NCI-H446 (cell line): ENCODE measurements at regions not wholly inside any gene's neighbourhood (a gene's known extent, or its start where the extent isn't known, plus 50 kb on each side); places are given as distances from the start of the nearest gene placed in this dataset.
A peak's percentile ranks its signal among the peaks of the same experiment; 100 is the strongest.

Experiments used
- DNase-seq, 2 experiments: peaks; one replicate each; lab custom pipeline; 2025; lab: John Stamatoyannopoulos, UW

DNA sequence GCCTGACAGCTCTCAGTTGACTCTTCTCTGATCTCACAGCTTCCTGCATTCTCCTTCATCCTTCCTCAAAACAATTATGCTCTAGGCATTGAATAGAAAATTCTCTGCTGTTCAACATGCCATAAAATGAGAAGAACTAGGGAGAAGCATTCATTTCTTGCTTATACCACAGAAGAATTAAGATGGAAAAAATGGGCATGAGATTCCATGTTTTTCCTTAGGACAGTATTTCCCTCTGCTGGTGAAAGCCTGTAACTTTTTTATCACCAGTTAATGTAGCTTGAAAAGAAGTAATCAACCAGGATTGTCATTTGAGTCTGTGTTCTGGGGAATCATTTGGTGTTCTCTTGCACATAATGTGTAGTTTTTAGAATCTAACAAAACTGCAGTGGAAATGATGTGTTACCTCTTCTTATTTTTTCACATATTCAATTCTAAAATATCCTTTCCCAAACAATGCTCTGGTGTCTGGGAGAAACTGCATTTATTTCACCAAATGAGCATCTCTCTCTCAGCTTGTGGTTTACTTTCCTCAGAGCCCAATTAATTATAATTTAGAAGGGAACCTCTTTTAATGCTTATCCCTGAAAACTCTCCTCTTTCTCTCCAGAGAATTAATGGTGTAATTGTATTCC is 92.8 kb upstream of the DCBLD2 start:
- DNase-seq = peak in 1 of 2 experiments; percentile 56

- no peak for DNase-seq
Observed at GRCh38 chr3:98991393-98991792, 89.9 kb upstream of the DCBLD2 start.

- DNase-seq = no peak
Observed at GRCh38 chr3:98990657-98991056, 89.2 kb upstream of the DCBLD2 start.

- DNase-seq = peak in 1 of 2 experiments; percentile 26
Observed at GRCh38 chr3:98986073-98986472, 84.6 kb upstream of the DCBLD2 start.

- DNase-seq = peak in 1 of 2 experiments; percentile 21
Observed at GRCh38 chr3:98985431-98985830, 83.9 kb upstream of the DCBLD2 start.

GRCh38 chr3:98984024-98984423 is 82.5 kb upstream of the DCBLD2 start:
- no peak for DNase-seq

GRCh38 chr3:98982351-98982750 is 80.9 kb upstream of the DCBLD2 start:
- DNase-seq = no peak

DNA sequence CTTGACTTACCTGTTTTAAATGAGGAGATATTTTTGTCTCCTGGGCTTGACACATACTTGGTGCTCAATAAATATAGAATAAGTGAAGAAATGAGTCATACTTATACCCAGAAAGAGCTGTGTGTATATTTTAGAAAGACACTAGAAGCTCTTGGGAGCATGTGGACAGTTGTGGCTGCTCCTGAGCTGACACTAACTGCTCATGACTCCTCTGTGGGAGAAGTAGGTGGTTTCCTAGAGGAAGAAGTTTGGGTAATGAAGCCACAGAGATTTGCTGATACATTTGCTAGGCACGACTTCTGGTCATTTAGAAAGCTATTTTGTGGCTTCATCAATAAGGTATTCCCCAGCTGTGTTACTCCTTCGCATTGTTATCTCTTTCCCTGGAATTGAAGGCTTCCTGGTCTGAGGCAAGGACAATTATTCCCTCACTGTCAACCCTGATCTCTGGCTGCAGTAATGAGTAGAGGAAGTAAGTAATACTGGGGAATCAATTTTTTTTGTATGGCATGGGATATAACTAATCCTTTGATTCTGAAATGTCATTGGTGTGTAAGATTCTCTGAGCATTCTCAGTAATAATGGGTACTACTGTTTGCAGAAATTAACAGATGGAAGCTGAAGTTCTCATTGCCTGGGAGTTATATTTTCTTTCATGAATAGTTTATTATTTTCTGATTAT is 79.6 kb upstream of the DCBLD2 start:
- no peak for DNase-seq

GRCh38 chr3:98979296-98979695 is 77.8 kb upstream of the DCBLD2 start:
- DNase-seq = no peak

DNA sequence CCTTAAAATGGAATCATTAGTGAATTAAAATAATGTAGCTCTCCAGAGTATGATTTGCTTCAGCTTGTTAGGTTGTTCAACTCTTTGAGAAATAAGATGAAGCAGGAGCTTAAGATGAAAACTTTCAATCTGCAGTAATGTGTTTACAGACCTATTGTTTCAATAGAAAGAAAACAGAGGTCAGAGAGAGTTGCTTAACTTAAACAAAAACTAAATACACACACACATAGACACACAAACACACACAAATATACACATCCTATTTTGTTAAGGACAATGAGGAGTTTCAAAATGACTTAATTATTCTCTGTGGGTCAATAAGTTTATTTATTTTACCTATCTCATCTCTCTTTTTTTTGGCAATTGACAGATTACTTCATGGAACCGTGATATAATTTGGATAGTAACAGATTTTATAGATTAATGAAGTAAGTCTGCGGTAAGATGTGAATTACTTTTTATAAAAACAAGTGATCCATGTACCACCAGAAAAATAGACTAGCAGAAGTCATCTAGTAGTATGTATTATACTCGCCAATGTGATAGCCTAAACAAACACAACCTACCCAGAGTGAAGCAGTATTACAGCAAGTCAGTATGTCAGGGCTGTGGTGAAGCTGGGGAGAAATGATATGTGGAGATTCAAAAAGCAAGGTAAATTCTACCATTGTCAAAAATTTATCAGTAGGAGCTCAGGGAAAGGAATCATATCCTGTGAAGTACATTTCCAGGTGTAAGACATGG is 76.7 kb upstream of the DCBLD2 start:
- no peak for DNase-seq

DNA sequence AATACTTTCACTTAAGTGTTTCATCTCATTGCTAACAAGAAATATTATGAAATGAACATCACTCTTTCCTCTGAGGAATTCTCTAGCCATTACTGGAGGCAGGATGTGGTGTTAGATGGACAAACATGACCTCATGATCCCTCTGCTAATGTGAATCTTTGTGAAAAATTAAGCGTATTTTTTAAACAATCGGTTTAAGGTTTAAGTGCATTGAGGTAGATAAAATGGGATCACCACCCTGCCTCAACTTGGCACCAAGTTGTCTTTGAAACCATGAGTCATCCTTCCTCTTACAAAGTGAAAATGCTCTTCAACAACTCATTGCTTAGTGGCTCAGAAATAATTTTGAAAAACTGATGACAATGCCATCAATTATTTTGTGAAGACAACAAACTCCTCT is 76.0 kb upstream of the DCBLD2 start:
- DNase-seq = peak; percentile 22 to 59

DNA sequence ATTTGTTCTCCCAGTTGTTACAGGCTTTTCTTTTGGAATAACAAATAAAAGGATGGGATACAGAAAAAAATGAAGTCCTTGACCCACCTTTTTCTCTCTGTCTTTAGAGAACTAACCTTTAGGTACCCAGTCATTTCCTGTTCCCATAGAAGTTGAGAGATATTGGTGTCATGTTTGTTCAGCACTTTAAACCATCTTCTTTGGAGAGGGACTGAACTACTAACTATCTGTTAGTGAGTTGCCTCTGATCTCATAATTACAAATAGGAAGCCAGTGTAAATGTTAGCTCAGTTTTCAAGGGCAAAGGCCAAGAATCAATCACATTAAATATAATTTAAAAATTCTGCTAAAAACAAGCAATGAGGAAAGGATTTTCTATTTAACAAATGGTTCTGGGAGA is 72.9 kb upstream of the DCBLD2 start:
- no peak for DNase-seq

DNA sequence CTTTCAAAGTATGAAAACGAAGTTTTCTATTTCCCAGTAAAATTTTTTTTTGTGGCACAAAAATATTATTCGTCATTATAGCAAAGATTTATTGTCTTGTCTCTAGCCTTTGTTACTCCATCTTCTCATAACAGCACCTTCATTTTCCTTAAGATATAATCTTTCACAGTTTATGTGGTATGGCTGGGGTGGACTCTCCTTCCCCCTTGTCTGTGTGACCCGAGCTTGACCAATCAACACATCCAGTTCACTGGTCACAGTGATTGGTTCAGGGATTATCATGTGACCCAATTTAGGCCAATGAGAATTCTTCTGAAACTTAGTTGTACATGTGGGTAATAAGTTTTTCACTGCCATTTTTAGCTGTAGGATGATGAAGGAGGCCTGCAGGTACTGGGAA is 71.2 kb upstream of the DCBLD2 start:
- DNase-seq = no peak

- DNase-seq = no peak
Observed at GRCh38 chr3:98972155-98972554, 70.7 kb upstream of the DCBLD2 start.

GRCh38 chr3:98971169-98971681 is 69.7 kb upstream of the DCBLD2 start:
- DNase-seq = no peak

DNA sequence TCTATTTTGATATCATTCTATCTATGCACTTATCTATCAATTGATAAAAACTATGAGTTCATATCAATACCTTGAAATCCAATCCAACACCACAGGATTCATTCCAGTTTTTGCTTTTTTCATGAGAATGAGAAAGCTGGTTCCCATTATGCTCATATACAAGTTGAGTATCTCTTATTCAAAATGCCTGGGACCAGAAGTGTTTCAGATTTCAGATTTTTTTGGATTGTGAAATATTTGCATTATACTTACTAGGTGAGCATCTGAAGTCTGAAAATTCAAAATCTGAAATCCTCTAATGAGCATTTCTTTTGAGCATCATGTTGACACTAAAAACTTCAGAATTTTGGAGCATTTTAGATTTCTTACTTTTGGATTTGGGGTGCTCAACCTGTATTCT is 67.8 kb upstream of the DCBLD2 start:
- no peak for DNase-seq

GRCh38 chr3:98968824-98969223 is 67.3 kb upstream of the DCBLD2 start:
- DNase-seq = no peak

- DNase-seq = no peak
Observed at GRCh38 chr3:98968347-98968746, 66.9 kb upstream of the DCBLD2 start.

DNA sequence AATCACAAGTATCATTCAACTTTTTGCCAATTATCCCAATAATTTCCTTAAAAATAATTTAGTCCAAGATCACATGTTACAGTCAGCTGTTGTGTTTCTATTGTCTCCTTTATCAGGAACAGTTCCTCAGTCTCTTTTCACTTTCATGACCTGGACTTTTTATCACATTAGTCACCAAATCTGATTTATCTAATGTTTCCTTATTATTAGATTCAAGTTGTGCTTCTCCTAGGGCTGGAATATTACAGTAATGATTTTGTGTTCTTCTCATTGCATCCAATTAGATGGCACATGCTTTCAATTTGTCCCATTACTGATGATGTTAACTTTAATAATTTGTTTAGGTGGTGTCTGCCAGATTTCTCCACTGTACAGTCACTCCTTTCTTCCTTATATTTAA is 66.3 kb upstream of the DCBLD2 start:
- no peak for DNase-seq

DNA sequence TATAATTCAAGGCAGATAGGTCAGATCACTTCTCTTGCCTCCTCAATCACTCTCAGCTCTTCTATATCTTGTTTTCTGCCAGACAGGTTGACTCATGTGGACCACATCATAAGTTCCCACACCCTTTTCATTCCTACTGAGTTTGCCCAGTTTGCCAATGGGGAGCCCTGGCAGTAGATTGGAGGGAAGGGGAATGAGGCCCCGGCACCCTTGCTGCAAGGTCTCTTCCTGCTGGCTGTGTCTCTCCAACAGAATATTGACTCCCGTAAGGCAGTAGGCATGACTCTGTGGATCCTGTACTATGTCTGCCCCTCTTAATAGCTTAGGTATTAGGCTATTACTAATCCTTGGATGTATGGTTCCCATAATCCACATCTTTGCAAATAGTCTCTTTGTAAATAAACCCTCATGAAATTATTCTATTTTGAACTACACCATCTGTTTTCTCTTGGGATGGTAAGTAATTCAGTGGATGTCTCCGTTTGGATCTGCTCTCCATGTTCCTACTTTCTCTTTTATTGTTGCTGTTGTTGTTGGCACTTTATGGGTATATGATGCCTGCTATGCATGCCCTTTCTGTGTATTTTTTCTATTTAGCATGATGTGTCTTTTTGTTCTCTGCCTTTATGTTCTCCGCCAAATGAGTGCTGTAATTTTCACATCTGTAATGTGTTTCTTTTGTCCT is 65.5 kb upstream of the DCBLD2 start:
- DNase-seq = peak in 1 of 2 experiments; percentile 50

DNA sequence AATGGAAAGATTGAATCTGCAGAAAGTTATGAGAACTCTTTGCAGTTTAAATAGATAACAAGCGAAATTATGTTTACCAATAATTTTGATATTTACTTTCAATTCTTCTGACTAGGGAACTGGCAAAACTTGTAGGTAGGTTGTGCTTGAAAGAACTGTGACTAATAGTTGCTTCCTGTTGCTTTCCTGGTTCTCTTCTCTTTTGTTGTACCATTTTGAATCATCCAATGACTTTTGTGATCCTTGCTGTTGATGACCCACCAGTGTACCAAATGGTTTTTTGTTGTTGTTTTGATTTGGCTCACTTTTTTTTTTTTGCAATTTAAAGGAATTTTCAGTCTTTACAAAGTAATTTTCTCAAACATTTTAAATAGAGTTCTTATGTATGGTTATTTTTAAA is 64.9 kb upstream of the DCBLD2 start:
- no peak for DNase-seq

GRCh38 chr3:98964784-98965183 is 63.3 kb upstream of the DCBLD2 start:
- DNase-seq = no peak
